ENCODE measurements at regions not wholly inside any gene's neighbourhood (a gene's known extent, or its start where the extent isn't known, plus 50 kb on each side); places are given as distances from the start of the nearest gene placed in this dataset.
A peak's percentile ranks its signal among the peaks of the same experiment; 100 is the strongest.

- TF ChIP-seq, protein P1, sequence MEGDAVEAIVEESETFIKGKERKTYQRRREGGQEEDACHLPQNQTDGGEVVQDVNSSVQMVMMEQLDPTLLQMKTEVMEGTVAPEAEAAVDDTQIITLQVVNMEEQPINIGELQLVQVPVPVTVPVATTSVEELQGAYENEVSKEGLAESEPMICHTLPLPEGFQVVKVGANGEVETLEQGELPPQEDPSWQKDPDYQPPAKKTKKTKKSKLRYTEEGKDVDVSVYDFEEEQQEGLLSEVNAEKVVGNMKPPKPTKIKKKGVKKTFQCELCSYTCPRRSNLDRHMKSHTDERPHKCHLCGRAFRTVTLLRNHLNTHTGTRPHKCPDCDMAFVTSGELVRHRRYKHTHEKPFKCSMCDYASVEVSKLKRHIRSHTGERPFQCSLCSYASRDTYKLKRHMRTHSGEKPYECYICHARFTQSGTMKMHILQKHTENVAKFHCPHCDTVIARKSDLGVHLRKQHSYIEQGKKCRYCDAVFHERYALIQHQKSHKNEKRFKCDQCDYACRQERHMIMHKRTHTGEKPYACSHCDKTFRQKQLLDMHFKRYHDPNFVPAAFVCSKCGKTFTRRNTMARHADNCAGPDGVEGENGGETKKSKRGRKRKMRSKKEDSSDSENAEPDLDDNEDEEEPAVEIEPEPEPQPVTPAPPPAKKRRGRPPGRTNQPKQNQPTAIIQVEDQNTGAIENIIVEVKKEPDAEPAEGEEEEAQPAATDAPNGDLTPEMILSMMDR (IDR thresholded peaks at IDR 0.05; ENCODE audit: insufficient read depth, low read depth, low read length) = no peak
- no peak overlapping the region for H3K4me3 ChIP-seq (ENCODE audit: low read depth, low read length)
- DNase-seq (ENCODE audit: low read depth) = no peak
Measured at GRCh38 chr2:101545950-101546349, 71.0 kb upstream of the RFX8 start.

- peak; percentile 88 for DNase-seq (ENCODE audit: low read depth)
- TF ChIP-seq, protein P1 (IDR thresholded peaks at IDR 0.05; ENCODE audit: insufficient read depth, low read depth, low read length) = no peak
- H3K4me3 ChIP-seq (ENCODE audit: low read depth, low read length) = no peak overlapping the region
Measured at GRCh38 chr2:101540518-101540917, 65.6 kb upstream of the RFX8 start.

GRCh38 chr2:101538076-101538475 is 63.2 kb upstream of the RFX8 start:
- no peak for DNase-seq (ENCODE audit: low read depth)
- no peak overlapping the region for H3K4me3 ChIP-seq (ENCODE audit: low read depth, low read length)
- TF ChIP-seq, protein P1 (IDR thresholded peaks at IDR 0.05; ENCODE audit: insufficient read depth, low read depth, low read length) = no peak

GRCh38 chr2:101534149-101534611 is 59.3 kb upstream of the RFX8 start:
- no peak overlapping the region for H3K4me3 ChIP-seq (ENCODE audit: low read depth, low read length)
- TF ChIP-seq, protein P1 (IDR thresholded peaks at IDR 0.05; ENCODE audit: insufficient read depth, low read depth, low read length) = no peak
- DNase-seq (ENCODE audit: low read depth) = no peak

DNA sequence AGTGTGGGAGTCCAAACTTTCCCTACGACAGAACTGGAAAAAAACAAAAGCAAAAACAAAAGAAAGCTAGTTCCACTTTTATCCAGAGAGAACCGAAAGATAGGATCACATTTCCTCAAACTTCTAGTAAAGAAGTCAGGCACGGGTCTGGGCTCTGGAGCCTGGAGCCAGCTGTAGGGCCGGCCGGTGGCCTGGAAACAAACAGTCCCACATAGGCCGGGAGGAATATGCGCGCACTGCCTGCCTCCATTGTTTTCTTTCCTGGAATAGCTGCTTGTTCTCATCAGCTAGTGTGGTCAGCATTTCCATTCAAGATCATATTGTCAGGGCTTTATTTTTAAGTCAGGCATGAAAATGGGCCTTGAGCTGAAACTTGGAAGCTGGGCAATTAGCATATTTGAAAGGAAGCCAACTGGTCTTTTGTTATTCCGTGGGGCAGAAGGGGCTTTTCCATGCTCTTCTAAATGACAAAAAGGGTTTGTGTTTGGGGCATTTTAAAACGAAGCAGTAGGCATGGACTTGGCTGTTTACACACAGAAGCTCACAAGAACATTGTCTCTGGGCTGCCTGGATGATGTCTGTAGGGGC is 58.7 kb upstream of the RFX8 start:
- TF ChIP-seq, protein P1 (IDR thresholded peaks at IDR 0.05; ENCODE audit: insufficient read depth, low read depth, low read length) = no peak
- H3K4me3 ChIP-seq (ENCODE audit: low read depth, low read length) = no peak overlapping the region
- DNase-seq (ENCODE audit: low read depth) = no peak

DNA sequence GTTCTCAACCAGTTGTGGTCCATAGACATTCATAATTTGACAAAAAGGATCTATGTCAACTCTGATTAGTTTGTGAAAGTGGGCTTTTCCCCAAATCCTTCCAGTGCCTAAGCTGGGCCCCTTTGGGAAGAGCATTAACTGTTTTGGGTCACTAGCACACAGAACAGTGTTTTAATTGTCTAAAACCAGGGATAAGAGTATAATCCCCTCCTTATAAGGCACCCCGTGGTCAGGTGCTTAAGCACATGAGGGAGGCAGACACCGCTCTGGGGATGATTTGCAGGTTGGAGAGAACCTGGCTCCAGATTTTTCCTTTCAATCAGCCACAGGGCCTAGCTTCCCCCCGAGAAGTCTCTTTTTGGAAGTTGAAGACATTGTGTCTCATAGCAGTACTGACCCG is 53.6 kb upstream of the RFX8 start:
- TF ChIP-seq, protein P1 (IDR thresholded peaks at IDR 0.05; ENCODE audit: insufficient read depth, low read depth, low read length) = no peak
- no peak overlapping the region for H3K4me3 ChIP-seq (ENCODE audit: low read depth, low read length)

More for the DNA sequence above, 53.6 kb upstream of the RFX8 start:
- no peak for DNase-seq (ENCODE audit: low read depth)

Measured in fibroblast of villous mesenchyme (primary cell).